IMR-90 (cell line): ENCODE measurements at regions not wholly inside any gene's neighbourhood (a gene's known extent, or its start where the extent isn't known, plus 50 kb on each side); places are given as distances from the start of the nearest gene placed in this dataset.

Experiments used
- ATAC-seq: fragments of 200-7000 bp; cut with Tn5 transposase; 2 replicates; pipeline ENCODE4 v1.9.1; 2020; ENCODE audit warnings: low read depth, mild to moderate bottlenecking, moderate library complexity
- BruUV-seq: library from RNA; stranded (reverse); fragments of 400-500 nt; replicated peaks from 2 replicates; lab custom pipeline; 2021; lab: Mats Ljungman, UMichigan
- CTCF ChIA-PET: fragments of 300-600 bp; formaldehyde crosslinking; extraction: SDS; loops from one replicate; lab custom pipeline; 2021; ENCODE audit warnings: antibody characterized with exemption; lab: Yijun Ruan, JAX
- POLR2A ChIA-PET: fragments of 300-600 bp; sonication (Branson Sonifier 250); formaldehyde crosslinking; loops from one replicate; lab custom pipeline; 2022; ENCODE audit warnings: antibody characterized with exemption; ENCODE audit not compliant: unreplicated experiment; lab: Charles Lee
- DNase-seq: peaks from one replicate; pipeline ENCODE4 v3.0.0; 2013
- H2AFZ ChIP-seq: replicated peaks from 2 replicates; pipeline ENCODE3; 2013; ENCODE audit warnings: low read length, mild to moderate bottlenecking; ENCODE audit not compliant: poor library complexity
- H2AK5ac ChIP-seq: 2 replicates; pipeline ENCODE4 v1.6.1; 2013; ENCODE audit warnings: low read depth, low read length, inconsistent platforms
- H2AK9ac ChIP-seq: replicated peaks from 2 replicates; pipeline ENCODE3; 2013; ENCODE audit warnings: mild to moderate bottlenecking, low read depth, low read length, moderate library complexity; ENCODE audit not compliant: poor library complexity
- H2BK120ac ChIP-seq: 2 replicates; pipeline ENCODE4 v1.6.1; 2013; ENCODE audit warnings: low read depth, low read length, inconsistent platforms
- H2BK15ac ChIP-seq: 3 replicates; pipeline ENCODE4 v1.6.1; 2013; ENCODE audit warnings: low read depth, low read length, inconsistent platforms
- H2BK20ac ChIP-seq: 2 replicates; pipeline ENCODE4 v1.6.1; 2013; ENCODE audit warnings: low read depth, mild to moderate bottlenecking, inconsistent platforms, low read length, moderate library complexity
- H2BK5ac ChIP-seq: 2 replicates; pipeline ENCODE4 v1.6.1; 2013; ENCODE audit warnings: mild to moderate bottlenecking, low read depth, low read length, inconsistent platforms; ENCODE audit not compliant: poor library complexity, severe bottlenecking
- H3K14ac ChIP-seq: replicated peaks from 2 replicates; pipeline ENCODE4 v1.6.1; 2013; ENCODE audit warnings: low read depth, low read length, inconsistent platforms
- H3K18ac ChIP-seq: 2 replicates; pipeline ENCODE4 v1.6.1; 2013; ENCODE audit warnings: low read depth, low read length, control low read depth
- H3K23ac ChIP-seq: 2 replicates; pipeline ENCODE4 v1.6.1; 2013; ENCODE audit warnings: low read depth, low read length, inconsistent platforms
- H3K27ac ChIP-seq: 2 replicates; pipeline ENCODE4 v1.5.1; 2013; ENCODE audit warnings: mild to moderate bottlenecking, control low read depth, low read length; ENCODE audit not compliant: insufficient read depth
- H3K27me3 ChIP-seq: 2 replicates; pipeline ENCODE4 v1.6.1; 2013; ENCODE audit warnings: low read length; ENCODE audit not compliant: control insufficient read depth, insufficient read depth
- H3K36me3 ChIP-seq: 2 replicates; pipeline ENCODE4 v1.6.1; 2013; ENCODE audit warnings: low read length, mixed read lengths; ENCODE audit not compliant: control insufficient read depth, insufficient read depth
- H3K4ac ChIP-seq: 2 replicates; pipeline ENCODE4 v1.6.1; 2013; ENCODE audit warnings: low read depth, low read length, inconsistent platforms
- H3K4me1 ChIP-seq: 2 replicates; pipeline ENCODE4 v1.6.1; 2013; ENCODE audit warnings: low read length, mixed read lengths; ENCODE audit not compliant: control insufficient read depth, insufficient read depth
- H3K4me2 ChIP-seq: 2 replicates; pipeline ENCODE4 v1.6.1; 2013; ENCODE audit warnings: low read depth, mild to moderate bottlenecking, control low read depth, low read length, moderate library complexity
- H3K4me3 ChIP-seq: 2 replicates; pipeline ENCODE4 v1.5.1; 2013; ENCODE audit warnings: low read depth, mild to moderate bottlenecking, control low read depth, low read length, moderate library complexity; ENCODE audit not compliant: insufficient read depth
- H3K56ac ChIP-seq: 2 replicates; pipeline ENCODE4 v1.6.1; 2013; ENCODE audit warnings: low read length, inconsistent platforms; ENCODE audit not compliant: insufficient read depth; ENCODE audit errors: extremely low read depth
- H3K79me1 ChIP-seq, 2 experiments: 2 replicates each; pipeline ENCODE4 v1.6.1; 2013; ENCODE audit warnings: low read length in 2 of 2, inconsistent platforms in 1 of 2, low read depth in 1 of 2
- H3K9ac ChIP-seq: 2 replicates; pipeline ENCODE4 v1.6.1; 2013; ENCODE audit warnings: low read depth, low read length, control low read depth
- H3K9me1 ChIP-seq: 2 replicates; pipeline ENCODE4 v1.6.1; 2013; ENCODE audit warnings: low read length, inconsistent platforms; ENCODE audit not compliant: insufficient read depth
- H3K9me3 ChIP-seq: 2 replicates; pipeline ENCODE4 v1.6.1; 2013; ENCODE audit warnings: low read length; ENCODE audit not compliant: control insufficient read depth, insufficient read depth
- H4K20me1 ChIP-seq: 2 replicates; pipeline ENCODE4 v1.6.1; 2013; ENCODE audit warnings: low read length, inconsistent platforms; ENCODE audit not compliant: insufficient read depth
- H4K5ac ChIP-seq: 2 replicates; pipeline ENCODE4 v1.6.1; 2013; ENCODE audit warnings: mild to moderate bottlenecking, low read depth, low read length, control low read depth
- H4K8ac ChIP-seq, 2 experiments: 2 replicates each; pipeline ENCODE4 v1.6.1; 2013; ENCODE audit warnings: low read depth in 2 of 2, low read length in 2 of 2, control low read depth in 1 of 2, inconsistent platforms in 1 of 2
- H4K91ac ChIP-seq: 2 replicates; pipeline ENCODE4 v1.6.1; 2013; ENCODE audit warnings: low read depth, low read length, inconsistent platforms; ENCODE audit not compliant: insufficient read depth
- BHLHE40 ChIP-seq: fragments of 150-350 bp; IDR thresholded peaks from 2 replicates; pipeline ENCODE4 v1.6.1; 2016; ENCODE audit warnings: mild to moderate bottlenecking, low read depth, low read length
- CEBPB ChIP-seq: IDR thresholded peaks from 2 replicates; pipeline ENCODE4 v1.6.1; 2012; ENCODE audit warnings: low read depth, low read length, improper control_type of control experiment
- CHD1 ChIP-seq: IDR thresholded peaks from 2 replicates; pipeline ENCODE4 v1.6.1; 2012; ENCODE audit warnings: low read depth, low read length, improper control_type of control experiment
- FOS ChIP-seq: fragments of 150-350 bp; IDR thresholded peaks from 2 replicates; pipeline ENCODE4 v1.6.1; 2016; ENCODE audit warnings: low read depth, low read length
- MAFK ChIP-seq: IDR thresholded peaks from 2 replicates; pipeline ENCODE4 v1.6.1; 2012; ENCODE audit warnings: low read depth, low read length, improper control_type of control experiment
- MAZ ChIP-seq: IDR thresholded peaks from 2 replicates; pipeline ENCODE4 v1.6.1; 2012; ENCODE audit warnings: low read depth, mild to moderate bottlenecking, low read length, improper control_type of control experiment, moderate library complexity, borderline replicate concordance
- MXI1 ChIP-seq: IDR thresholded peaks from 2 replicates; pipeline ENCODE4 v1.6.1; 2012; ENCODE audit warnings: low read depth, mild to moderate bottlenecking, low read length, moderate library complexity, borderline replicate concordance
- NFE2L2 ChIP-seq: fragments of 150-350 bp; IDR thresholded peaks from 2 replicates; pipeline ENCODE4 v1.6.1; 2016; ENCODE audit warnings: low read depth, mild to moderate bottlenecking, low read length
- POLR2A ChIP-seq: IDR thresholded peaks from 2 replicates; pipeline ENCODE4 v1.6.1; 2012; ENCODE audit warnings: mild to moderate bottlenecking, low read depth, low read length
- RAD21 ChIP-seq: IDR thresholded peaks from 2 replicates; pipeline ENCODE4 v1.6.1; 2012; ENCODE audit warnings: low read length, improper control_type of control experiment
- RCOR1 ChIP-seq: IDR thresholded peaks from 2 replicates; pipeline ENCODE4 v1.6.1; 2012; ENCODE audit warnings: mild to moderate bottlenecking, low read length, improper control_type of control experiment; ENCODE audit not compliant: insufficient replicate concordance
- RFX5 ChIP-seq: IDR thresholded peaks from 2 replicates; pipeline ENCODE4 v1.8.0; 2012; ENCODE audit warnings: low read depth, mild to moderate bottlenecking, low read length, moderate library complexity
- SMC3 ChIP-seq: fragments of 150-350 bp; IDR thresholded peaks from 2 replicates; pipeline ENCODE4 v1.6.1; 2016; ENCODE audit warnings: low read depth, mild to moderate bottlenecking, antibody characterized with exemption, low read length, moderate library complexity
- USF2 ChIP-seq: fragments of 150-350 bp; IDR thresholded peaks from 2 replicates; pipeline ENCODE4 v1.6.1; 2017; ENCODE audit warnings: mild to moderate bottlenecking, antibody characterized with exemption, low read length, low read depth
- WGBS, 2 experiments: methylation state at CpG; one replicate each; pipeline versions ENCODE4 v1.1.5 to v1.1.7; 2013; ENCODE audit warnings: missing lambda C conversion rate in 2 of 2; ENCODE audit not compliant: insufficient read length in 1 of 2; ENCODE audit errors: extremely low coverage in 2 of 2; 5-methylcytosine and 5-hydroxymethylcytosine counted together
- dilution Hi-C: fragments of 300-500 bp; cut with HindIII; formaldehyde crosslinking; loops from one replicate; pipeline ENCODE4 v1.14.3; 2018; ENCODE audit warnings: low sequenced_read_pairs; ENCODE audit not compliant: unreplicated experiment
- in situ Hi-C: fragments of 300-500 bp; cut with MboI; formaldehyde crosslinking; loops from 3 replicates; pipeline ENCODE4 v1.14.3; 2019; ENCODE audit warnings: low sequenced_read_pairs, inconsistent platforms, mixed read lengths
- intact Hi-C: fragments of 100-400 bp; cut with micrococcal nuclease; formaldehyde crosslinking; loops from 2 replicates; pipeline ENCODE4 v1.10.0; 2022
- TF ChIP-seq, protein P1 (sequence below): fragments of 150-350 bp; IDR thresholded peaks from 2 replicates; pipeline ENCODE4 v1.6.1; 2016; ENCODE audit warnings: low read depth, mild to moderate bottlenecking, low read length, moderate library complexity, borderline replicate concordance
- TF ChIP-seq, protein P2 (sequence below): conservative IDR thresholded peaks from 2 replicates; pipeline ENCODE4 v1.5.1; 2012; ENCODE audit warnings: mild to moderate bottlenecking, low read depth, low read length, improper control_type of control experiment

DNA sequence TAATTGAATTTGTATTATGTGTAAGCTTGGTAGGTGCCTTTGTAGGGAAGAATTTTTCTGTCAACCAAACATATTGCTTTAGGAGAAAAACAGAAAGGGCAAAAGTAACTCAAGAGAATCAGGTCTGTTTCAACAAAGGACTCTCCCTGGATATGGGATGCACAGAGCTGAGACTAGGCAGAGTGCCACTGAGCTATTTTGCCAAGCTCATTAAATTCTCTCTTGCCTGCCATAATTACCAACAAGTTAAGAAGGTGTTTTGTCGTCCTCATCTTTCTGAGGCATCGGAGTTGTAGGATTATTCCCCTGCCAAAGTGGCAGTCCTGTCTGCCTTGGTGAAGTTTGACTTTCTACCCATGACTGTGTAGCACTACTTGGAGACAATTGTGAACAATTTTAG is 438.9 kb upstream of the SEL1L start:
- DNase-seq (no peak), ATAC-seq (no peak)
- Histone ChIP-seq H3K4me3 (no peak overlapping the region), H3K9me1 (no peaks in the 10 kb centered on the region), H2AFZ (no peak overlapping the region), H4K91ac (no peak overlapping the region), H2BK120ac (no peak overlapping the region), H2BK20ac (no peak overlapping the region), H4K20me1 (no peaks in the 10 kb centered on the region), H4K5ac (no peak overlapping the region), H3K27me3 (no peaks in the 10 kb centered on the region), H3K23ac (no peak overlapping the region), H2BK5ac (no peak overlapping the region), H2BK15ac (no peak overlapping the region), H3K27ac (no peak overlapping the region), H3K4me2 (no peak overlapping the region), H3K36me3 (no peaks in the 10 kb centered on the region), H3K9me3 (peaks cover 9% of the 10 kb centered on the region), H4K8ac (no peak overlapping the region), H3K9ac (no peak overlapping the region), H2AK5ac (no peak overlapping the region), H3K56ac (no peak overlapping the region), H3K4ac (no peak overlapping the region), H3K4me1 (no peaks in the 10 kb centered on the region), H2AK9ac (no peak overlapping the region), H3K18ac (no peak overlapping the region), H3K14ac (no peak overlapping the region), H3K79me1 (no peaks in the 10 kb centered on the region)
- ChIA-PET CTCF (no interaction called here), POLR2A (no interaction called here)
- no CpG with 5 or more reads among the region's 2 CpGs for WGBS, 2 experiments
- dilution Hi-C loops (no loop called here), intact Hi-C loops (no loop called here), in situ Hi-C loops (no loop called here)
- TF ChIP-seq, protein P1, sequence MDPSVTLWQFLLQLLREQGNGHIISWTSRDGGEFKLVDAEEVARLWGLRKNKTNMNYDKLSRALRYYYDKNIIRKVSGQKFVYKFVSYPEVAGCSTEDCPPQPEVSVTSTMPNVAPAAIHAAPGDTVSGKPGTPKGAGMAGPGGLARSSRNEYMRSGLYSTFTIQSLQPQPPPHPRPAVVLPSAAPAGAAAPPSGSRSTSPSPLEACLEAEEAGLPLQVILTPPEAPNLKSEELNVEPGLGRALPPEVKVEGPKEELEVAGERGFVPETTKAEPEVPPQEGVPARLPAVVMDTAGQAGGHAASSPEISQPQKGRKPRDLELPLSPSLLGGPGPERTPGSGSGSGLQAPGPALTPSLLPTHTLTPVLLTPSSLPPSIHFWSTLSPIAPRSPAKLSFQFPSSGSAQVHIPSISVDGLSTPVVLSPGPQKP = no peak
- TF ChIP-seq RFX5 (no peak), CEBPB (no peak), RCOR1 (no peak), FOS (no peak), NFE2L2 (no peak), SMC3 (no peak), MAZ (no peak), BHLHE40 (no peak), CHD1 (no peak), MXI1 (no peak), MAFK (no peak), USF2 (no peak), RAD21 (no peak), POLR2A (no peak)
- TF ChIP-seq, protein P2, sequence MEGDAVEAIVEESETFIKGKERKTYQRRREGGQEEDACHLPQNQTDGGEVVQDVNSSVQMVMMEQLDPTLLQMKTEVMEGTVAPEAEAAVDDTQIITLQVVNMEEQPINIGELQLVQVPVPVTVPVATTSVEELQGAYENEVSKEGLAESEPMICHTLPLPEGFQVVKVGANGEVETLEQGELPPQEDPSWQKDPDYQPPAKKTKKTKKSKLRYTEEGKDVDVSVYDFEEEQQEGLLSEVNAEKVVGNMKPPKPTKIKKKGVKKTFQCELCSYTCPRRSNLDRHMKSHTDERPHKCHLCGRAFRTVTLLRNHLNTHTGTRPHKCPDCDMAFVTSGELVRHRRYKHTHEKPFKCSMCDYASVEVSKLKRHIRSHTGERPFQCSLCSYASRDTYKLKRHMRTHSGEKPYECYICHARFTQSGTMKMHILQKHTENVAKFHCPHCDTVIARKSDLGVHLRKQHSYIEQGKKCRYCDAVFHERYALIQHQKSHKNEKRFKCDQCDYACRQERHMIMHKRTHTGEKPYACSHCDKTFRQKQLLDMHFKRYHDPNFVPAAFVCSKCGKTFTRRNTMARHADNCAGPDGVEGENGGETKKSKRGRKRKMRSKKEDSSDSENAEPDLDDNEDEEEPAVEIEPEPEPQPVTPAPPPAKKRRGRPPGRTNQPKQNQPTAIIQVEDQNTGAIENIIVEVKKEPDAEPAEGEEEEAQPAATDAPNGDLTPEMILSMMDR = no peak
- no TSS peak for BruUV-seq
